ENCODE measurements at regions not wholly inside any gene's neighbourhood (a gene's known extent, or its start where the extent isn't known, plus 50 kb on each side); places are given as distances from the start of the nearest gene placed in this dataset.
"Not testable (repeated sequence)": the region's sequence is repeated elsewhere in the genome, so short reads cannot be mapped to it uniquely, and the experiment has no call there.

DNA sequence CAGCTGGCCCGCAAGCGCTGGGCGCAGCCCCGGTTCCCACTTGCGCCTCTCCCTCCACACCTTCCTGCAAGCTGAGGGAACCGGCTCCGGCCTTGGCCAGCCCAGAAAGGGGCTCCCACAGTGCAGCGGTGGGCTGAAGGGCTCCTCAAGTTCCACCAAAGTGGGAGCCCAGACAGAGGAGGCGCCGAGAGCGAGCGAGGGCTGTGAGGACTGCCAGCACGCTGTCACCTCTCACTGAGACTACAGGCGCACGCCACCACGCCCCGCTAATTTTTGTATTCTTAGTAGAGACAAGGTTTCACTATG is 103.3 kb upstream of the KMT2C start:
- not testable (repeated sequence) for H3K23ac ChIP-seq (ENCODE audit: low read depth, low read length, poor library complexity); H3K4ac ChIP-seq (ENCODE audit: low read length); H3K4me2 ChIP-seq (ENCODE audit: insufficient read depth, low read length, poor library complexity, severe bottlenecking); H3K79me1 ChIP-seq (ENCODE audit: low read depth, low read length); H3K9ac ChIP-seq (ENCODE audit: low read depth, low read length, poor library complexity); H4K8ac ChIP-seq (ENCODE audit: low read depth, low read length); DNase-seq (ENCODE audit: low spot score); H2BK5ac ChIP-seq (ENCODE audit: low read length); H4K91ac ChIP-seq (ENCODE audit: low read depth, low read length, poor library complexity); H3K36me3 ChIP-seq (replicated peaks in 1 of 2; ENCODE audit: control insufficient read depth in 2 of 2, insufficient read depth in 2 of 2, low read length in 2 of 2); H3K14ac ChIP-seq (ENCODE audit: low read length); H3K27ac ChIP-seq (replicated peaks; ENCODE audit: low read length); H3K4me3 ChIP-seq (ENCODE audit: low read length in 2 of 2); H2BK120ac ChIP-seq (ENCODE audit: low read depth, low read length); H2AFZ ChIP-seq (ENCODE audit: low read length); H2BK15ac ChIP-seq (ENCODE audit: low read length); H3K9me3 ChIP-seq (replicated peaks in 1 of 2; ENCODE audit: control insufficient read depth in 2 of 2, insufficient read depth in 1 of 2, low read depth in 1 of 2, low read length in 2 of 2); H2AK5ac ChIP-seq (ENCODE audit: low read depth, low read length); H3K18ac ChIP-seq (ENCODE audit: low read length); H3K27me3 ChIP-seq (ENCODE audit: control insufficient read depth in 3 of 3, insufficient read depth in 3 of 3, low read depth in 1 of 3, low read length in 3 of 3); H2BK12ac ChIP-seq (ENCODE audit: low read length); H3K4me1 ChIP-seq (ENCODE audit: control insufficient read depth in 2 of 2, insufficient read depth in 1 of 2, low read depth in 1 of 2, low read length in 2 of 2)
- no CpG with 5 or more reads among the region's 17 CpGs for WGBS, 2 donors (ENCODE audit: extremely low coverage in 2 of 2, insufficient read length in 2 of 2, insufficient replicate concordance in 1 of 2)

DNA sequence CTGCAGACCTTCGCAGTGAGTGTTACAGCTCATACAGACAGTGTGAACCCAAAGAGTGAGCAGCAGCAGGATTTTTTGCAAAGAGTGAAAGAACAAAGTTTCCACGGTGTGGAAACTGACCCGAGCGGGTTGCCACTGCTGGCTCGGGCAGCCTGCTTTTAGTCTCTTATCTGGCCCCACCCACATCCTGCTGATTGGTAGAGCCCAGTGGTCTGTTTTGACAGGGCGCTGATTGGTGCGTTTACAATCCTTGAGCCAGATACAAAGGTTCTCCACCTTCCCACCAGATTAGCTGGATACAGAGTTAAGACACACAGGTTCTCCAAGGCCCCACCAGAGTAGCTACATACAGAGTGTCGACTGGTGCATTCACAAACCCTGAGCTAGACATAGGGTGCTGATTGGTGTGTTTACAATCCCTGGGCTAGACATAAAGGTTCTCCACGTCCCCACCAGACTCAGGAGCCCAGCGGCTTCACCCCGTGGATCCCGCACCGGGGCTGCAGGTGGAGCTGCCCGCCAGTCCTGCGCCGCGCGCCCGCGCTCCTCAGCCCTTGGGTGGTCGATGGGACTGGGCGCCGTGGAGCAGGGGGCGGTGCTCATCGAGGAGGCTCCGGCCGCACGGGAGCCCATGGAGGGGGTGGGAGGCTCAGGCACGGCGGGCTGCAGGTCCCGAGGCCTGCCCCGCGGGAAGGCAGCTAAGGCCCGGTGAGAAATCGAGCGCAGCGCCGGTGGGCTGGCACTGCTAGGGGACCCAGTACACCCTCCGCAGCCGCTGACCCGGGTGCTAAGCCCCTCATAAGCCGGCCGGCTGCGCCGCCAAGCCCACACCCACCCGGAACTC is 102.8 kb upstream of the KMT2C start:
- not testable (repeated sequence) for H2BK12ac ChIP-seq (ENCODE audit: low read length); H2BK5ac ChIP-seq (ENCODE audit: low read length); H2BK15ac ChIP-seq (ENCODE audit: low read length); H3K36me3 ChIP-seq (replicated peaks in 1 of 2; ENCODE audit: control insufficient read depth in 2 of 2, insufficient read depth in 2 of 2, low read length in 2 of 2); H3K27me3 ChIP-seq (ENCODE audit: control insufficient read depth in 3 of 3, insufficient read depth in 3 of 3, low read depth in 1 of 3, low read length in 3 of 3); H3K9ac ChIP-seq (ENCODE audit: low read depth, low read length, poor library complexity); H3K9me3 ChIP-seq (replicated peaks in 1 of 2; ENCODE audit: control insufficient read depth in 2 of 2, insufficient read depth in 1 of 2, low read depth in 1 of 2, low read length in 2 of 2); DNase-seq (ENCODE audit: low spot score); H2BK120ac ChIP-seq (ENCODE audit: low read depth, low read length); H4K91ac ChIP-seq (ENCODE audit: low read depth, low read length, poor library complexity); H3K79me1 ChIP-seq (ENCODE audit: low read depth, low read length); H2AK5ac ChIP-seq (ENCODE audit: low read depth, low read length); H3K4me2 ChIP-seq (ENCODE audit: insufficient read depth, low read length, poor library complexity, severe bottlenecking); H3K14ac ChIP-seq (ENCODE audit: low read length); H3K4ac ChIP-seq (ENCODE audit: low read length); H3K23ac ChIP-seq (ENCODE audit: low read depth, low read length, poor library complexity); H4K8ac ChIP-seq (ENCODE audit: low read depth, low read length); H3K4me3 ChIP-seq (ENCODE audit: low read length in 2 of 2); H3K27ac ChIP-seq (replicated peaks; ENCODE audit: low read length); H3K4me1 ChIP-seq (ENCODE audit: control insufficient read depth in 2 of 2, insufficient read depth in 1 of 2, low read depth in 1 of 2, low read length in 2 of 2); H3K18ac ChIP-seq (ENCODE audit: low read length)
- H2AFZ ChIP-seq (ENCODE audit: low read length), result peak overlapping the region; percentile 40
- no CpG with 5 or more reads among the region's 46 CpGs for WGBS, 2 donors (ENCODE audit: extremely low coverage in 2 of 2, insufficient read length in 2 of 2, insufficient replicate concordance in 1 of 2)

DNA sequence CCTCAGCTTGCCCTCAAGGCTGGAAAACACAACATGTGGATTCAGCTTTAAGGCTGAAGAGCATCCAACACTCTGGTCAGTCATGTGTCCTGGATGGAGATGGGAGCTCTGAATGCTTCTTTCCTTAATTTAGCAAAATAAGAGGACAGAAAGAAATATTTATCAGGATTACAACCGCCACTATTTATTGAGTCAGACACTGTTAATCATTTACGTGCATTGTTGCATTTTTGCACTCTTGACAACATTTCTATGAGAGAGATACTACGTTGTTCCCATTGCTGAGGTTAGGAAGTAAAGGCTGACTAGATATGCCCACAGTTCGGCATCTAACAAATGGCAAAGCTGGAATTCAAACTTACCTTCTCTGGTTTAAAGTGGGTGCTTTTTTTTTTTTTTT is 101.8 kb upstream of the KMT2C start:
- Histone ChIP-seq H3K27me3 (ENCODE audit: control insufficient read depth in 3 of 3, insufficient read depth in 3 of 3, low read depth in 1 of 3, low read length in 3 of 3) (no peaks in the 10 kb centered on the region), H2BK5ac (ENCODE audit: low read length) (no peak overlapping the region), H3K9me3 (replicated peaks in 1 of 2; ENCODE audit: control insufficient read depth in 2 of 2, insufficient read depth in 1 of 2, low read depth in 1 of 2, low read length in 2 of 2) (no peaks in the 10 kb centered on the region), H4K8ac (ENCODE audit: low read depth, low read length) (no peak overlapping the region), H3K4me2 (ENCODE audit: insufficient read depth, low read length, poor library complexity, severe bottlenecking) (no peak overlapping the region), H3K18ac (ENCODE audit: low read length) (no peak overlapping the region), H3K4me1 (ENCODE audit: control insufficient read depth in 2 of 2, insufficient read depth in 1 of 2, low read depth in 1 of 2, low read length in 2 of 2) (peaks cover 0 to 2% of the 10 kb centered on the region in 2 donors), H3K4ac (ENCODE audit: low read length) (no peak overlapping the region), H2AFZ (ENCODE audit: low read length) (no peak overlapping the region), H4K91ac (ENCODE audit: low read depth, low read length, poor library complexity) (no peak overlapping the region), H3K14ac (ENCODE audit: low read length) (no peak overlapping the region), H3K79me1 (ENCODE audit: low read depth, low read length) (no peaks in the 10 kb centered on the region), H3K9ac (ENCODE audit: low read depth, low read length, poor library complexity) (no peak overlapping the region), H2BK12ac (ENCODE audit: low read length) (no peak overlapping the region), H3K23ac (ENCODE audit: low read depth, low read length, poor library complexity) (no peak overlapping the region), H3K27ac (replicated peaks; ENCODE audit: low read length) (no peak overlapping the region), H2BK120ac (ENCODE audit: low read depth, low read length) (no peak overlapping the region), H2AK5ac (ENCODE audit: low read depth, low read length) (no peak overlapping the region), H2BK15ac (ENCODE audit: low read length) (no peak overlapping the region), H3K4me3 (ENCODE audit: low read length in 2 of 2) (no peak overlapping the region), H3K36me3 (replicated peaks in 1 of 2; ENCODE audit: control insufficient read depth in 2 of 2, insufficient read depth in 2 of 2, low read length in 2 of 2) (no peaks in the 10 kb centered on the region)
- no CpG with 5 or more reads among the region's 4 CpGs for WGBS, 2 donors (ENCODE audit: extremely low coverage in 2 of 2, insufficient read length in 2 of 2, insufficient replicate concordance in 1 of 2)
- no peak for DNase-seq (ENCODE audit: low spot score)

DNA sequence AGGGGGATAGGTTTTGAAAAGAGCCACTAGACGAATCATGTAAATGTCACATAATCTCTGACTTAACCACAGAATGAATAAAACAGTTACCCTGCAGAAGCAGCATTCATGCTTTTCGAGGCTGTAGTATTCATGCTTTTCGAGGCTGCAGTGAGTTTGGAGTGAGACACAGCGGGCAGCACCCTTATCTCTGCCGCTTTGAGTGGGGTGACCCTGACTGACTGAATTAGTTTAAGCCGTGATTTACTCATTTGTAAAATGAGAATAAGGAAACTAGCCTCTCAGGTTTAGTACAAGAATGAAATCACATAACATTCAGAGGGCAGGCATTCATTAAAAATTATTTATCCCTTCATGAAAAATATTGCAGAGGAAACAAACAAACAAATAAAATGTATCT is 92.8 kb upstream of the KMT2C start:
- Histone ChIP-seq H3K4me1 (ENCODE audit: control insufficient read depth in 2 of 2, insufficient read depth in 1 of 2, low read depth in 1 of 2, low read length in 2 of 2) (no peaks in the 10 kb centered on the region), H3K4me2 (ENCODE audit: insufficient read depth, low read length, poor library complexity, severe bottlenecking) (no peak overlapping the region), H2BK120ac (ENCODE audit: low read depth, low read length) (no peak overlapping the region), H2AK5ac (ENCODE audit: low read depth, low read length) (no peak overlapping the region), H3K36me3 (replicated peaks in 1 of 2; ENCODE audit: control insufficient read depth in 2 of 2, insufficient read depth in 2 of 2, low read length in 2 of 2) (no peaks in the 10 kb centered on the region), H2BK5ac (ENCODE audit: low read length) (no peak overlapping the region), H2AFZ (ENCODE audit: low read length) (no peak overlapping the region), H3K27me3 (ENCODE audit: control insufficient read depth in 3 of 3, insufficient read depth in 3 of 3, low read depth in 1 of 3, low read length in 3 of 3) (no peaks in the 10 kb centered on the region), H3K4ac (ENCODE audit: low read length) (no peak overlapping the region), H4K91ac (ENCODE audit: low read depth, low read length, poor library complexity) (no peak overlapping the region), H3K9ac (ENCODE audit: low read depth, low read length, poor library complexity) (no peak overlapping the region), H3K23ac (ENCODE audit: low read depth, low read length, poor library complexity) (no peak overlapping the region), H4K8ac (ENCODE audit: low read depth, low read length) (no peak overlapping the region), H3K79me1 (ENCODE audit: low read depth, low read length) (no peaks in the 10 kb centered on the region), H3K27ac (replicated peaks; ENCODE audit: low read length) (no peak overlapping the region), H2BK12ac (ENCODE audit: low read length) (no peak overlapping the region), H3K9me3 (replicated peaks in 1 of 2; ENCODE audit: control insufficient read depth in 2 of 2, insufficient read depth in 1 of 2, low read depth in 1 of 2, low read length in 2 of 2) (peaks cover 0 to 1% of the 10 kb centered on the region in 2 donors), H3K14ac (ENCODE audit: low read length) (no peak overlapping the region), H3K18ac (ENCODE audit: low read length) (no peak overlapping the region), H3K4me3 (ENCODE audit: low read length in 2 of 2) (no peak overlapping the region), H2BK15ac (ENCODE audit: low read length) (no peak overlapping the region)
- no peak for DNase-seq (ENCODE audit: low spot score)
- no CpG with 5 or more reads among the region's 6 CpGs for WGBS, 2 donors (ENCODE audit: extremely low coverage in 2 of 2, insufficient read length in 2 of 2, insufficient replicate concordance in 1 of 2)
